GM13976 (cell line): ENCODE measurements at regions not wholly inside any gene's neighbourhood (a gene's known extent, or its start where the extent isn't known, plus 50 kb on each side); places are given as distances from the start of the nearest gene placed in this dataset.
"Not testable (repeated sequence)": the region's sequence is repeated elsewhere in the genome, so short reads cannot be mapped to it uniquely, and the experiment has no call there.

ENCODE experiments used
- DNase-seq: peaks from one replicate; pipeline ENCODE4 v3.0.0; 2012; ENCODE audit warnings: low spot score
- CTCF ChIP-seq: IDR thresholded peaks from 2 replicates; pipeline ENCODE4 v1.5.1; 2012; ENCODE audit warnings: borderline replicate concordance, mild to moderate bottlenecking; ENCODE audit not compliant: insufficient read depth; ENCODE audit errors: extremely low read depth, missing control alignments, control extremely low read depth
- in situ Hi-C: fragments of 300-500 bp; cut with MboI; formaldehyde crosslinking; loops from one replicate; pipeline ENCODE4 v1.12.0; 2022; ENCODE audit warnings: low sequenced_read_pairs, mixed read lengths, inconsistent platforms; ENCODE audit not compliant: unreplicated experiment

GRCh38 chr10:23493711-23494110, 54.8 kb downstream of the OTUD1 start:
- DNase-seq = no peak
- TF ChIP-seq CTCF = no peak
- in situ Hi-C loops = no loop called here

GRCh38 chr10:23496727-23497126, 57.9 kb downstream of the OTUD1 start:
- no peak for DNase-seq
- TF ChIP-seq CTCF = no peak
- in situ Hi-C loops = no loop called here

- in situ Hi-C loops = no loop called here
Observed at GRCh38 chr10:23499372-23500132, 60.7 kb downstream of the OTUD1 start.

GRCh38 chr10:23505797-23506465, 67.1 kb downstream of the OTUD1 start:
- no peak for DNase-seq
- in situ Hi-C loops = no loop called here
- TF ChIP-seq CTCF = no peak

More at GRCh38 chr10:23499372-23500132, 60.7 kb downstream of the OTUD1 start:
- no peak for TF ChIP-seq CTCF
- no peak for DNase-seq

GRCh38 chr10:23512355-23513058, 73.6 kb downstream of the OTUD1 start:
- no peak for TF ChIP-seq CTCF
- no peak for DNase-seq

GRCh38 chr10:23513621-23514020, 74.7 kb downstream of the OTUD1 start:
- DNase-seq, in situ Hi-C loops: not testable (repeated sequence)

More at GRCh38 chr10:23512355-23513058, 73.6 kb downstream of the OTUD1 start:
- in situ Hi-C loops = no loop called here
